ENCODE measurements at regions not wholly inside any gene's neighbourhood (a gene's known extent, or its start where the extent isn't known, plus 50 kb on each side); places are given as distances from the start of the nearest gene placed in this dataset.

DNA sequence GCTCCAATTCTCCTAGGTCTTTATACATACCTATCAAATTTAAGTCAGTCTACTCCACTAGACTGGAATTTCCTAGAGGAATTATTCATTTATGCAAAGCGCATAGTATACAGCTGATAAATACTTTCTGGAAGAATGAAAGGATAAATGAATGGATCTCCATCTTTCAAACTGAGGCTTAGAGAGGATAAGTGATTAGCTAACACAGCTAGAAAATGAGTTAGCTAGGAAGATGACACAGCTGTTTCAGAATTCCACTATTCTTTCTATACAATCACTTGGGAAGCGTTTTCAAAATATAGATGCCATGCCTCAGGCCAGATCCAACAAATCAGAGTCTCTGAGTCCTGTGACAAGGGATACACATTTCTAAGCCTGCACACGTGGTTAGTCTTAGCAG is 1146.6 kb upstream of the ZEB2 start:
- TF ChIP-seq, protein P1, sequence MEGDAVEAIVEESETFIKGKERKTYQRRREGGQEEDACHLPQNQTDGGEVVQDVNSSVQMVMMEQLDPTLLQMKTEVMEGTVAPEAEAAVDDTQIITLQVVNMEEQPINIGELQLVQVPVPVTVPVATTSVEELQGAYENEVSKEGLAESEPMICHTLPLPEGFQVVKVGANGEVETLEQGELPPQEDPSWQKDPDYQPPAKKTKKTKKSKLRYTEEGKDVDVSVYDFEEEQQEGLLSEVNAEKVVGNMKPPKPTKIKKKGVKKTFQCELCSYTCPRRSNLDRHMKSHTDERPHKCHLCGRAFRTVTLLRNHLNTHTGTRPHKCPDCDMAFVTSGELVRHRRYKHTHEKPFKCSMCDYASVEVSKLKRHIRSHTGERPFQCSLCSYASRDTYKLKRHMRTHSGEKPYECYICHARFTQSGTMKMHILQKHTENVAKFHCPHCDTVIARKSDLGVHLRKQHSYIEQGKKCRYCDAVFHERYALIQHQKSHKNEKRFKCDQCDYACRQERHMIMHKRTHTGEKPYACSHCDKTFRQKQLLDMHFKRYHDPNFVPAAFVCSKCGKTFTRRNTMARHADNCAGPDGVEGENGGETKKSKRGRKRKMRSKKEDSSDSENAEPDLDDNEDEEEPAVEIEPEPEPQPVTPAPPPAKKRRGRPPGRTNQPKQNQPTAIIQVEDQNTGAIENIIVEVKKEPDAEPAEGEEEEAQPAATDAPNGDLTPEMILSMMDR (IDR thresholded peaks at IDR 0.05 in 2 of 3, conservative IDR thresholded peaks at IDR 0.05 in 1 of 3; ENCODE audit: borderline replicate concordance in 1 of 3, insufficient read depth in 1 of 3, low read depth in 2 of 3, low read length in 2 of 3): no peak
- no peak for TF ChIP-seq POLR2AphosphoS5 (IDR thresholded peaks at IDR 0.05; ENCODE audit: low read depth, low read length)
- TF ChIP-seq SP1 (IDR thresholded peaks at IDR 0.05; ENCODE audit: low read depth): no peak
- TF ChIP-seq, protein P2, sequence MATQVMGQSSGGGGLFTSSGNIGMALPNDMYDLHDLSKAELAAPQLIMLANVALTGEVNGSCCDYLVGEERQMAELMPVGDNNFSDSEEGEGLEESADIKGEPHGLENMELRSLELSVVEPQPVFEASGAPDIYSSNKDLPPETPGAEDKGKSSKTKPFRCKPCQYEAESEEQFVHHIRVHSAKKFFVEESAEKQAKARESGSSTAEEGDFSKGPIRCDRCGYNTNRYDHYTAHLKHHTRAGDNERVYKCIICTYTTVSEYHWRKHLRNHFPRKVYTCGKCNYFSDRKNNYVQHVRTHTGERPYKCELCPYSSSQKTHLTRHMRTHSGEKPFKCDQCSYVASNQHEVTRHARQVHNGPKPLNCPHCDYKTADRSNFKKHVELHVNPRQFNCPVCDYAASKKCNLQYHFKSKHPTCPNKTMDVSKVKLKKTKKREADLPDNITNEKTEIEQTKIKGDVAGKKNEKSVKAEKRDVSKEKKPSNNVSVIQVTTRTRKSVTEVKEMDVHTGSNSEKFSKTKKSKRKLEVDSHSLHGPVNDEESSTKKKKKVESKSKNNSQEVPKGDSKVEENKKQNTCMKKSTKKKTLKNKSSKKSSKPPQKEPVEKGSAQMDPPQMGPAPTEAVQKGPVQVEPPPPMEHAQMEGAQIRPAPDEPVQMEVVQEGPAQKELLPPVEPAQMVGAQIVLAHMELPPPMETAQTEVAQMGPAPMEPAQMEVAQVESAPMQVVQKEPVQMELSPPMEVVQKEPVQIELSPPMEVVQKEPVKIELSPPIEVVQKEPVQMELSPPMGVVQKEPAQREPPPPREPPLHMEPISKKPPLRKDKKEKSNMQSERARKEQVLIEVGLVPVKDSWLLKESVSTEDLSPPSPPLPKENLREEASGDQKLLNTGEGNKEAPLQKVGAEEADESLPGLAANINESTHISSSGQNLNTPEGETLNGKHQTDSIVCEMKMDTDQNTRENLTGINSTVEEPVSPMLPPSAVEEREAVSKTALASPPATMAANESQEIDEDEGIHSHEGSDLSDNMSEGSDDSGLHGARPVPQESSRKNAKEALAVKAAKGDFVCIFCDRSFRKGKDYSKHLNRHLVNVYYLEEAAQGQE (IDR thresholded peaks at IDR 0.05; ENCODE audit: low read depth): no peak
- no peak for TF ChIP-seq CEBPB (IDR thresholded peaks at IDR 0.05; ENCODE audit: low read depth)
- TF ChIP-seq ZFX (IDR thresholded peaks at IDR 0.05): no peak
- no peak for TF ChIP-seq JUND (IDR thresholded peaks at IDR 0.05)
- TF ChIP-seq RAD21 (IDR thresholded peaks at IDR 0.05; ENCODE audit: low read depth): no peak
- TF ChIP-seq POLR2A (IDR thresholded peaks at IDR 0.05; ENCODE audit: borderline replicate concordance, extremely low read depth, insufficient read depth, insufficient read length): no peak
- no peak for TF ChIP-seq SIN3A (IDR thresholded peaks at IDR 0.05; ENCODE audit: low read depth)
- no peak for TF ChIP-seq EZH2 (IDR thresholded peaks at IDR 0.05)
- TF ChIP-seq EZH2phosphoT487 (IDR thresholded peaks at IDR 0.05; ENCODE audit: borderline replicate concordance): no peak
- TF ChIP-seq, protein P3, sequence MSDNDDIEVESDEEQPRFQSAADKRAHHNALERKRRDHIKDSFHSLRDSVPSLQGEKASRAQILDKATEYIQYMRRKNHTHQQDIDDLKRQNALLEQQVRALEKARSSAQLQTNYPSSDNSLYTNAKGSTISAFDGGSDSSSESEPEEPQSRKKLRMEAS (IDR thresholded peaks at IDR 0.05): no peak
- TF ChIP-seq ZNF274 (IDR thresholded peaks at IDR 0.05; ENCODE audit: low read depth, low read length): no peak
